ENCODE measurements at regions not wholly inside any gene's neighbourhood (a gene's known extent, or its start where the extent isn't known, plus 50 kb on each side); places are given as distances from the start of the nearest gene placed in this dataset.
"Not testable (repeated sequence)": the region's sequence is repeated elsewhere in the genome, so short reads cannot be mapped to it uniquely, and the experiment has no call there.

GRCh38 chr3:74217467-74217866, 397.0 kb downstream of the CNTN3 start:
- Mint-ChIP-seq H3K27ac (no peak overlapping the region), H3K27me3 (no peaks in the 10 kb centered on the region), H3K9me3 (peaks cover 16% of the 10 kb centered on the region), H3K4me3 (no peak overlapping the region), H3K36me3 (ENCODE audit: low read depth) (no peaks in the 10 kb centered on the region), H3K4me1 (no peaks in the 10 kb centered on the region)
- TF ChIP-seq CTCF (IDR thresholded peaks at IDR 0.05) = no peak
- POLR2A ChIA-PET = no interaction called here
- ATAC-seq (ENCODE audit: low read depth) (no peak), DNase-seq (no peak)
- intact Hi-C loops (cut with micrococcal nuclease) = no loop called here
- CTCF ChIA-PET = no interaction called here

DNA sequence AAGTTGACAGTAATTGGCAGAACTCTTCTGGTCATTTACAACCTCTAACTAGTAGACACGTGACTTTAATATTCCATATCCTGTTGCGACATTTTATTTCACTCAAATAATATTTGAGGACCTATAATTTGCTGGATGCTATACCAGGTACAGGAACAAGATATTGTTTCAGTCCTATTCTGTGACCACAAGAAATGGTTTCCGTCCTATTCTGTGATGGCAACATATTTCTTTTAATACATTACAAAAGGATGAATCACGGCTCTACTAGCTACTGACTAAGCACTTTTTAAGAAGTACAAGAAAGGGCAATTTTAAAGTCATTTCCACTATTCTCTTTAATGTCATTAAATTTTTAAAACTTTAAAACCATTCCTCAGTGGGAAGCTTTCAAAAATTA, 400.2 kb downstream of the CNTN3 start:
- no peaks in the 10 kb centered on the region for H3K4me1 Mint-ChIP-seq
- H3K27me3 Mint-ChIP-seq = no peaks in the 10 kb centered on the region
- H3K27ac Mint-ChIP-seq = no peak overlapping the region
- H3K9me3 Mint-ChIP-seq = peaks cover 19% of the 10 kb centered on the region
- DNase-seq = no peak
- intact Hi-C loops (cut with micrococcal nuclease) = no loop called here
- TF ChIP-seq CTCF (IDR thresholded peaks at IDR 0.05) = no peak
- ATAC-seq (ENCODE audit: low read depth) = no peak
- POLR2A ChIA-PET = no interaction called here
- CTCF ChIA-PET = no interaction called here
- no peaks in the 10 kb centered on the region for H3K36me3 Mint-ChIP-seq (ENCODE audit: low read depth)
- H3K4me3 Mint-ChIP-seq = no peak overlapping the region

GRCh38 chr3:74210739-74211138, 403.7 kb downstream of the CNTN3 start:
- H3K9me3 Mint-ChIP-seq = peaks cover 14% of the 10 kb centered on the region
- CTCF ChIA-PET = no interaction called here
- H3K4me1 Mint-ChIP-seq = no peaks in the 10 kb centered on the region
- H3K36me3 Mint-ChIP-seq (ENCODE audit: low read depth) = no peaks in the 10 kb centered on the region
- TF ChIP-seq CTCF (IDR thresholded peaks at IDR 0.05) = no peak
- DNase-seq = no peak
- no peak overlapping the region for H3K4me3 Mint-ChIP-seq
- intact Hi-C loops (cut with micrococcal nuclease) = no loop called here
- POLR2A ChIA-PET = no interaction called here
- no peaks in the 10 kb centered on the region for H3K27me3 Mint-ChIP-seq
- no peak overlapping the region for H3K27ac Mint-ChIP-seq
- no peak for ATAC-seq (ENCODE audit: low read depth)

DNA sequence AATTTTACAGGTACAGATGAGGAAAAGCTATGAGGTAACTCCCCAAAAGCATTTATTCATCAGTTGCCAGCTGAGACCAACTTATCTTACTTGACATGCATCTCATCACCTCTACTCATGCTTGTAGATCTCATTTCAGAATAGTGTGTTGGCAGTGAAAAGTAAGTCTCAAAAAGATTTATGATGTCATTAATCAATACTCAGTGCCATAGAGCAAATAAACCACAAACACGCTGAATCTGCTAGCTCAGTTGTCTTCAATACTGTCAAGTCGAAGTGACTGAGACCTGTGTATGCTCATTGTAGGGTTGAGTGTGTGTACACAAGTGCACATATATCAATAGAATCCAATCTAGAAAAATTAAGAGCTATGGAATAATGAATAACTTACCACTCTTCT, 413.5 kb downstream of the CNTN3 start:
- Mint-ChIP-seq H3K9me3 (no peaks in the 10 kb centered on the region), H3K27ac (no peak overlapping the region), H3K36me3 (ENCODE audit: low read depth) (no peaks in the 10 kb centered on the region), H3K27me3 (no peaks in the 10 kb centered on the region), H3K4me1 (no peaks in the 10 kb centered on the region), H3K4me3 (no peak overlapping the region)
- POLR2A ChIA-PET = no interaction called here
- TF ChIP-seq CTCF (IDR thresholded peaks at IDR 0.05) = no peak
- intact Hi-C loops (cut with micrococcal nuclease) = no loop called here
- CTCF ChIA-PET = no interaction called here
- no peak for DNase-seq
- ATAC-seq (ENCODE audit: low read depth) = no peak

DNA sequence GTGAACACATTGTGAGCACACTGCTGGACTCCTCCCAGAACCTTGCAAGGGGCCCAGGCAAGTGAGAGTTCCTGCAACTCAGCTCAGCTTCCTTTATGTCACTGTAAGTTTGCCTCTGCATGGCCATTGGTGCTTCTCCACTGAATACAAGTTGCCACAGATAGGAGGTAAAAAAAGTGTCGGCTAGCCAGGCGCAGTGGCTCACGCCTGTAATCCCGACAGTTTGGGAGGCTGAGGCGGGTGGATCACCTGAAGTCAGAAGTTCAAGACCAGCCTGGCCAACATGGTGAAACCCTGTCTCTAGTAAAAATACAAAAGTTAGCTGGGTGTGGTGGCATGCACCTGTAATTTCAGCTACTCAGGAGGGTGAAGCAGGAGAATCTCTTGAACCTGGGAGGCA, 435.8 kb downstream of the CNTN3 start:
- intact Hi-C loops (cut with micrococcal nuclease); POLR2A ChIA-PET; H3K27me3 Mint-ChIP-seq; CTCF ChIA-PET; DNase-seq; H3K4me3 Mint-ChIP-seq; H3K4me1 Mint-ChIP-seq; H3K27ac Mint-ChIP-seq; H3K36me3 Mint-ChIP-seq (ENCODE audit: low read depth); ATAC-seq (ENCODE audit: low read depth): not testable (repeated sequence)
- H3K9me3 Mint-ChIP-seq = peaks cover 16% of the 10 kb centered on the region

GRCh38 chr3:74173090-74173489, 441.4 kb downstream of the CNTN3 start:
- intact Hi-C loops (cut with micrococcal nuclease) = no loop called here
- Mint-ChIP-seq H3K27ac (no peak overlapping the region), H3K9me3 (peaks cover 4% of the 10 kb centered on the region), H3K27me3 (no peaks in the 10 kb centered on the region), H3K36me3 (ENCODE audit: low read depth) (no peaks in the 10 kb centered on the region), H3K4me1 (no peaks in the 10 kb centered on the region), H3K4me3 (no peak overlapping the region)
- no peak for TF ChIP-seq CTCF (IDR thresholded peaks at IDR 0.05)
- CTCF ChIA-PET = no interaction called here
- ATAC-seq (ENCODE audit: low read depth) = no peak
- POLR2A ChIA-PET = no interaction called here
- no peak for DNase-seq

All from activated B cell treated with CpG ODN at 0.5 μM for 24 hours (primary cell).